HS-5 (cell line): ENCODE measurements at regions not wholly inside any gene's neighbourhood (a gene's known extent, or its start where the extent isn't known, plus 50 kb on each side); places are given as distances from the start of the nearest gene placed in this dataset.
"Not testable (repeated sequence)": the region's sequence is repeated elsewhere in the genome, so short reads cannot be mapped to it uniquely, and the experiment has no call there.

Source experiments
- DNase-seq: peaks from one replicate; pipeline ENCODE4 v3.0.0-alpha.2; 2012; ENCODE audit warnings: low read depth

GRCh38 chr11:7143908-7144307 lies 55.1 kb downstream of the RBMXL2 start:
- DNase-seq: no peak

- DNase-seq: not testable (repeated sequence)
These were observed 61.3 kb downstream of the RBMXL2 start for GRCh38 chr11:7150104-7150503.

- DNase-seq: peak; percentile 30
These were observed 66.1 kb downstream of the RBMXL2 start for GRCh38 chr11:7154881-7155361.

GRCh38 chr11:7160814-7161489 lies 72.2 kb downstream of the RBMXL2 start:
- no peak for DNase-seq

- DNase-seq: no peak
These were observed 77.1 kb downstream of the RBMXL2 start for GRCh38 chr11:7165911-7166310.

GRCh38 chr11:7167976-7168740 lies 79.4 kb downstream of the RBMXL2 start:
- DNase-seq: no peak

- no peak for DNase-seq
These were observed 79.9 kb downstream of the RBMXL2 start for GRCh38 chr11:7168741-7168990.

GRCh38 chr11:7170431-7170830 lies 81.3 kb upstream of the SYT9 start:
- DNase-seq: no peak

GRCh38 chr11:7175007-7175406 lies 76.7 kb upstream of the SYT9 start:
- DNase-seq: no peak

GRCh38 chr11:7186190-7186589 lies 65.5 kb upstream of the SYT9 start:
- peak; percentile 82 for DNase-seq

GRCh38 chr11:7186676-7187075 lies 65.0 kb upstream of the SYT9 start:
- DNase-seq: no peak

- not testable (repeated sequence) for DNase-seq
These were observed 58.9 kb upstream of the SYT9 start for GRCh38 chr11:7192785-7193184.

GRCh38 chr11:7196396-7197146 lies 55.1 kb upstream of the SYT9 start:
- no peak for DNase-seq

- DNase-seq: no peak
These were observed 54.2 kb upstream of the SYT9 start for GRCh38 chr11:7197469-7197868.
